Endothelial cell (in vitro differentiated cells): ENCODE measurements at regions not wholly inside any gene's neighbourhood (a gene's known extent, or its start where the extent isn't known, plus 50 kb on each side); places are given as distances from the start of the nearest gene placed in this dataset.

Experiments
- DNase-seq: peaks from one replicate; pipeline ENCODE4 v3.0.0; 2021; ENCODE audit warnings: low spot score
- H3K27ac Mint-ChIP-seq: one replicate; pipeline ENCODE4 v1.8.0; 2021; ENCODE audit warnings: mixed read lengths, inconsistent platforms; ENCODE audit not compliant: unreplicated experiment
- H3K27me3 Mint-ChIP-seq: one replicate; pipeline ENCODE4 v1.8.0; 2021; ENCODE audit warnings: mild to moderate bottlenecking, moderate library complexity, mixed read lengths, inconsistent platforms; ENCODE audit not compliant: unreplicated experiment
- H3K36me3 Mint-ChIP-seq: one replicate; pipeline ENCODE4 v1.8.0; 2021; ENCODE audit warnings: mild to moderate bottlenecking, low read depth, mixed read lengths, inconsistent platforms; ENCODE audit not compliant: unreplicated experiment
- H3K4me1 Mint-ChIP-seq: one replicate; pipeline ENCODE4 v1.8.0; 2021; ENCODE audit warnings: mild to moderate bottlenecking, mixed read lengths, inconsistent platforms; ENCODE audit not compliant: unreplicated experiment
- H3K4me3 Mint-ChIP-seq: one replicate; pipeline ENCODE4 v1.8.0; 2021; ENCODE audit warnings: mild to moderate bottlenecking, mixed read lengths, inconsistent platforms; ENCODE audit not compliant: unreplicated experiment
- H3K9me3 Mint-ChIP-seq: one replicate; pipeline ENCODE4 v1.8.0; 2021; ENCODE audit warnings: mixed read lengths, inconsistent platforms; ENCODE audit not compliant: unreplicated experiment
- CTCF ChIP-seq: fragments of 200-600 bp; sonication (generic); IDR thresholded peaks from one replicate; pipeline ENCODE4 v1.5.0; 2021; ENCODE audit warnings: antibody characterized with exemption; ENCODE audit not compliant: unreplicated experiment

- H3K9me3 Mint-ChIP-seq, result peaks cover 4% of the 10 kb centered on the region
- no peak overlapping the region for H3K27ac Mint-ChIP-seq
- peaks cover 3% of the 10 kb centered on the region for H3K36me3 Mint-ChIP-seq
- no peak for DNase-seq
- H3K27me3 Mint-ChIP-seq, result peaks cover 1% of the 10 kb centered on the region
- H3K4me3 Mint-ChIP-seq, result no peak overlapping the region
- no peaks in the 10 kb centered on the region for H3K4me1 Mint-ChIP-seq
- TF ChIP-seq CTCF, result no peak
Measured at GRCh38 chr10:64219271-64220025, 698.2 kb downstream of the REEP3 start.

- Mint-ChIP-seq H3K36me3 (no peaks in the 10 kb centered on the region), H3K27ac (no peak overlapping the region), H3K27me3 (no peaks in the 10 kb centered on the region), H3K4me3 (no peak overlapping the region), H3K9me3 (no peaks in the 10 kb centered on the region), H3K4me1 (no peaks in the 10 kb centered on the region)
- TF ChIP-seq CTCF, result no peak
- DNase-seq, result no peak
Measured at GRCh38 chr10:64234489-64234888, 713.3 kb downstream of the REEP3 start.

DNA sequence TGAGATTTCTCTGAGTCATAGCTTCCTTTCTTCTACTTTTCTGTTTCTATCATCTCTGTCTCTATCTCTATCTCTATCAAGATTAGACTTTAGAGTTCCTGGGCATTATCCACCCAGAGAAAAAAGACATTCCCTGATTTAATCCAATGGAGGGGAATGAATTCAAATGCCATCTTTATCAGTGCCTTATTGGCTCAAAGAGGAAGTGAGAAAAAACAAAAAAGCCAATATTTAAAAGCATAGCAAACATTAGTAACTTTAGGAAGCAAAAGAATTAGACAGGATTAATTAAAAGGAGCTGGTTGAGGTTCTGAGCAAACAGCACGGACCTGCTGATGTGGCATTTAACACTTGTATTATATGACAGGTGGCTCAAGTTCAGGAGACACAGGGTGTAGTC lies 736.5 kb downstream of the REEP3 start:
- TF ChIP-seq CTCF, result no peak
- Mint-ChIP-seq H3K36me3 (no peaks in the 10 kb centered on the region), H3K4me1 (peaks cover 3% of the 10 kb centered on the region), H3K27me3 (no peaks in the 10 kb centered on the region), H3K27ac (no peak overlapping the region), H3K9me3 (no peaks in the 10 kb centered on the region), H3K4me3 (no peak overlapping the region)
- DNase-seq, result no peak

GRCh38 chr10:64261092-64261491 lies 739.9 kb downstream of the REEP3 start:
- Mint-ChIP-seq H3K27me3 (no peaks in the 10 kb centered on the region), H3K36me3 (no peaks in the 10 kb centered on the region), H3K4me1 (peaks cover 3% of the 10 kb centered on the region), H3K4me3 (no peak overlapping the region), H3K9me3 (no peaks in the 10 kb centered on the region), H3K27ac (no peak overlapping the region)
- DNase-seq, result no peak
- no peak for TF ChIP-seq CTCF

DNA sequence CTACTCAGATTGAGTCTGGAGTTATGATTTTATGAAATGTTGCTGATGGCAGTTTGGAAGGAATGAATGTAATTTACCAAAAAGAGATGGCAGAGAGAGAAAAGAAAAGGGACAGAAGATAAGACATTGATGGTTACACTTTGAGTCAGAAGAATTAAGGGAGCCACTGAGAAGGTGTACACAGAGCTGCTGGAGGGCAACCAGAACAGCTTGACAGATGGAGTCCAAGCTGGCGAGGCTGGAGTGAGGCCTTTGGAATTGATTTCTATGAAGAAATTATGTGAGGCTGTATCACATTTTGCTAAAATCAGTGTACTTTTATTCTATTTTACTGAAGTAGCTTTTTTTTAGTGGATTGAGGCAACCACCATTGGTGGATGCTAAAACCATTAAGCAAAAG lies 740.5 kb downstream of the REEP3 start:
- DNase-seq, result no peak
- H3K9me3 Mint-ChIP-seq, result no peaks in the 10 kb centered on the region
- H3K4me1 Mint-ChIP-seq, result peaks cover 3% of the 10 kb centered on the region
- no peak overlapping the region for H3K27ac Mint-ChIP-seq
- no peaks in the 10 kb centered on the region for H3K36me3 Mint-ChIP-seq
- no peak overlapping the region for H3K4me3 Mint-ChIP-seq
- TF ChIP-seq CTCF, result no peak
- no peaks in the 10 kb centered on the region for H3K27me3 Mint-ChIP-seq
